Activated CD8-positive, alpha-beta T cell treated with anti-CD3 and anti-CD28 coated beads, Interleukin-2, amount 10 ng/mL, durations not matched to agents 7 days and 5 days (primary cell): ENCODE measurements at regions not wholly inside any gene's neighbourhood (a gene's known extent, or its start where the extent isn't known, plus 50 kb on each side); places are given as distances from the start of the nearest gene placed in this dataset.
"Not testable (repeated sequence)": the region's sequence is repeated elsewhere in the genome, so short reads cannot be mapped to it uniquely, and the experiment has no call there.

Source experiments
- ATAC-seq: fragments of 150-1000 bp; cut with Tn5 transposase; one replicate; pipeline ENCODE4 v1.10.0; 2021; ENCODE audit warnings: moderate library complexity
- CTCF ChIA-PET: fragments of 350-600 bp; sonication (Branson Sonifier 250); formaldehyde crosslinking; loops from one replicate; lab custom pipeline; 2021; ENCODE audit warnings: antibody characterized with exemption; lab: Charles Lee
- POLR2A ChIA-PET: fragments of 350-600 bp; sonication (Branson Sonifier 250); formaldehyde crosslinking; loops from one replicate; lab custom pipeline; 2021; ENCODE audit warnings: antibody characterized with exemption; lab: Charles Lee
- DNase-seq: peaks from one replicate; pipeline ENCODE4 v3.0.0-alpha.2; 2020
- H3K27ac Mint-ChIP-seq: one replicate; pipeline ENCODE4 v1.8.0; 2021; ENCODE audit warnings: mild to moderate bottlenecking, mixed read lengths
- H3K27me3 Mint-ChIP-seq: one replicate; pipeline ENCODE4 v1.8.0; 2021; ENCODE audit warnings: low read depth, mixed read lengths
- H3K36me3 Mint-ChIP-seq: one replicate; pipeline ENCODE4 v1.8.0; 2021; ENCODE audit warnings: low read depth, mixed read lengths
- H3K4me1 Mint-ChIP-seq: one replicate; pipeline ENCODE4 v1.8.0; 2021; ENCODE audit warnings: low read depth, mixed read lengths
- H3K4me3 Mint-ChIP-seq: one replicate; pipeline ENCODE4 v1.8.0; 2021; ENCODE audit warnings: mild to moderate bottlenecking, mixed read lengths
- H3K9me3 Mint-ChIP-seq: one replicate; pipeline ENCODE4 v1.8.0; 2022; ENCODE audit warnings: mixed read lengths; ENCODE audit not compliant: insufficient read depth

DNA sequence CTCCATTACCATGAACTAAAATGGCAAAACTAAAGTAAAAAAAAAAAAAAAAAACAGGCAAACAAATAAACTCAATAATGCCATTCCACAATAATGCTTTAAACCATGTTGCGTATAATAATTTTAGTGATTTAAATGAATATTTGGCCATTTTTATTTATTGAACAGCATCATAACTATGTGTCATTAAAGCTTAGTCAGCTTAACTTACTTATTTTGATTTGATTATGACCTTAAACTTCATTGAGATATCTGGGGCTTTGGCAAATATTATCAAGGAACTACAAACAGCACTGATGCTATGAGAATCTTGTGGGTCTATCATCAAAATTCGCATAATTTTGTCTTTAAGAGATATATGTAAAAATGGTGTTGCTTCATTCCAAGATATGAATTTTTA is 1610.3 kb upstream of the NUDT12 start:
- ATAC-seq, result no peak
- DNase-seq, result no peak
- Mint-ChIP-seq H3K4me3 (no peak overlapping the region), H3K27me3 (no peaks in the 10 kb centered on the region), H3K36me3 (no peaks in the 10 kb centered on the region), H3K9me3 (peaks cover 9% of the 10 kb centered on the region), H3K27ac (no peak overlapping the region), H3K4me1 (no peaks in the 10 kb centered on the region)
- POLR2A ChIA-PET, result no interaction called here
- CTCF ChIA-PET, result no interaction called here

DNA sequence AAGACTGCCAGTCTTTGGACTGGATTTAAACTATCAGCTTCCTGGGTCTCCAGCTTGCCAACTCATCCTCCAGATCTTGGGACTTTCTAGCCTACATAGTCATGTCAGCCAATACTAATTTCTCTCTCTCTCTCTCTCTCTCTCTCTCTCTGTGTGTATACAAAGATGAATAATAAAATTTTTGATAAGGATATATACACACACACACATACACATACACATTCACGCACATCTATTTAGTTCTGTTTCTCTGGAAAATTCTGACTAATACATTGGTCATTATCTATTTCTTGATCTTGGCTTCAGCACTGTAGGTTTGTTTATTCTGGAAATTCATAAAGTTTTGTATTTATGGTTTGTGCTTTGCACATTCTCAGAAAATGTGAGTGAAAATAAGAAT is 1606.2 kb upstream of the NUDT12 start:
- Mint-ChIP-seq H3K27ac (no peak overlapping the region), H3K4me3 (no peak overlapping the region), H3K9me3 (peaks cover 17% of the 10 kb centered on the region), H3K4me1 (no peaks in the 10 kb centered on the region), H3K36me3 (no peaks in the 10 kb centered on the region), H3K27me3 (no peaks in the 10 kb centered on the region)
- ChIA-PET CTCF (no interaction called here), POLR2A (no interaction called here)
- DNase-seq (no peak), ATAC-seq (no peak)

DNA sequence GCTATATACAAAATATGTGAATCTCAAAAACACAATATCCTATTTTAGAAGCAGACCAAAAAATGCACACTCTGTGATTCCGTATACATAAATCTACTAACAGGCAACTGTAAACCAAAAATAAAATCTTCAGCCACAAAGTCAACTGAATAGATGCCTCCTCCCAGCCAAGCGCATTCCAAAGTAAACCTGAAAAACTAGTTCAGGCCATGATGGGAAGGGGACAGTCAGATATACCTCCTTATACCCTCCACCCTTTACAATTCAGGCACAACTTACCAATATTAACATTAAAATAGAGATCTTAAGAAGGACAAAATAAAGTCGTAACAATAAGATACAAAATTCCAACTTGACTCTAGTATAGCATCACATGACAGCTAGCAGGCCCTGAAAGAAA is 1604.5 kb upstream of the NUDT12 start:
- no peaks in the 10 kb centered on the region for H3K27me3 Mint-ChIP-seq

DNA sequence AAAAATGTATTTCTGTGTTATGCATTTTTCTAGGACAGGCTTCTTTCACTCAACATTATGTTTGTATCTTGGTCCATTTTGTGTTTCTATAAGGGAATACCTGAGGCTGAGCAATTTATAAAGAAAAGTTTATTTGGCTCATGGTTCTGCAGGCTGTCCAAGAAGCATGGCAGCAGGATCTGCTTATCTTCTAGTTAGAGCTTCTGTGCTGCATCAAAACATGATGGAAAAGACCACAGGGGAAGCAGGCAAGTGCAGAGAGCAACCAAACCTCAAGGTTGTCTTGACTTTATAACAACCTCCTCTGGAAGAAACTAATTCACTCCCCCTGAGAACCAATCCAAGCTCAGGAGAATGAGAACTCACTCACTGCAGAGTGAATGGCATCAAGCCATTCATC is 1601.0 kb upstream of the NUDT12 start:
- CTCF ChIA-PET, result no interaction called here
- Mint-ChIP-seq H3K27me3 (no peaks in the 10 kb centered on the region), H3K27ac (no peak overlapping the region), H3K4me3 (no peak overlapping the region), H3K9me3 (peaks cover 22% of the 10 kb centered on the region), H3K36me3 (no peaks in the 10 kb centered on the region), H3K4me1 (no peaks in the 10 kb centered on the region)
- DNase-seq (no peak), ATAC-seq (no peak)
- POLR2A ChIA-PET, result no interaction called here

More for the DNA sequence above, 1604.5 kb upstream of the NUDT12 start:
- peaks cover 21% of the 10 kb centered on the region for H3K9me3 Mint-ChIP-seq
- CTCF ChIA-PET, result no interaction called here
- no peak overlapping the region for H3K4me3 Mint-ChIP-seq
- POLR2A ChIA-PET, result no interaction called here
- ATAC-seq (no peak), DNase-seq (no peak)
- H3K4me1 Mint-ChIP-seq, result no peaks in the 10 kb centered on the region
- no peak overlapping the region for H3K27ac Mint-ChIP-seq
- H3K36me3 Mint-ChIP-seq, result no peaks in the 10 kb centered on the region

DNA sequence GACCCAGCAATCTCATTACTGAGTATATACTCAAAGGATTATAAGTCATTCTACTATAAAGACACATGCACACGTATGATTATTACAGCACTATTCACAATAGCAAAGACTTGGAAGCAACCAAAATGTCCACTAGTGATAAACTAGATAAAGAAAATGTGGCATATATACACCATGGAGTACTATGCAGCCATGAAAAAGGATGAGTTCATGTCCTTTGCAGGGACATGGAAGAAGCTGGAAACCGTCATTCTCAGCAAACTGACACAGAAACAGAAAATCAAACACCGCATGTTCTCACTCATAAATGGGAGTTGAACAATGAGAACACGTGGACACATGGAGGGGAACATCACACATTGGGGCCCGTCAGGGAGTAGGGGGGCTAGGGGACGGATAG is 1600.0 kb upstream of the NUDT12 start:
- ATAC-seq, H3K27ac Mint-ChIP-seq, H3K4me3 Mint-ChIP-seq, DNase-seq, POLR2A ChIA-PET, CTCF ChIA-PET, H3K27me3 Mint-ChIP-seq, H3K4me1 Mint-ChIP-seq, H3K36me3 Mint-ChIP-seq: not testable (repeated sequence)
- peaks cover 22% of the 10 kb centered on the region for H3K9me3 Mint-ChIP-seq

DNA sequence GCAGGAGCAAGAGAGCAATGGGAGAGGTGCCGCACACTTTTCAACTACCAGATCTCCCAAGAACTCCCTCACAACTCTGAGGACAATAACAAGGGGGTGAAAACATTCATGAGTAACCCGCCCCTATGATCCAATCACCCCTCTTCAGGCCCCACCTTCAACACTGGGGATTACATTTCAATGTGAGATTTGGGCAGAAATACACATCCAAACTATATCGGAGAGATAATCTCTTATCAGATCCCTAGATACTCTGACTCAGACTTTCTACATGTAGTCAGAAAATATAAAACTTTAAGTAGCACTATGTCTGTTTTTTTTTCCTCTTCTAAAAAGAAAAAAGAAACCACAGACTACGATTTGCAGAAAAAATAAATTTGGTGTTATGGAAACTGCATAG is 1595.9 kb upstream of the NUDT12 start:
- CTCF ChIA-PET, result no interaction called here
- ATAC-seq (no peak), DNase-seq (no peak)
- Mint-ChIP-seq H3K9me3 (peaks cover 30% of the 10 kb centered on the region), H3K27ac (no peak overlapping the region), H3K4me1 (no peaks in the 10 kb centered on the region), H3K36me3 (no peaks in the 10 kb centered on the region), H3K27me3 (no peaks in the 10 kb centered on the region), H3K4me3 (no peak overlapping the region)
- POLR2A ChIA-PET, result no interaction called here

DNA sequence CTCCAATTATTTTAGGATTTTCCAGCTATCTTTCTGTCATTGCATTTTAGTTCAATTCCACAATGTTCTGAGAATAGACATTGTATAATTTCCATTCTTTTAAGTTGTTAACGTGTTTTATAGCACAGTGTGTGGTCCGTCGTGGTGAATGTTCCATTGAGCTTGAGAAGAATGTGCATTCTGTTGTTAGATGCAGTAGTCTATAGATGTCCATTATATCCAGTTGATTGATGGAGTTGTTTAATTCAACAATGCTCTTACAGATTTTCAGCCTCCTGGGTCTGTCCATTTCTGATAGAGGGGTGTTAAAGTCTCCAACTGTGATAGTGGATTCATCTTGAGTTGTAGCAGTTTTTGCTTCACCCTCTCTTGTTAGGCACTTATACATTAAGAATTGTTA is 1587.7 kb upstream of the NUDT12 start:
- Mint-ChIP-seq H3K9me3 (peaks cover 25% of the 10 kb centered on the region), H3K27me3 (no peaks in the 10 kb centered on the region), H3K4me3 (no peak overlapping the region), H3K4me1 (no peaks in the 10 kb centered on the region), H3K36me3 (no peaks in the 10 kb centered on the region), H3K27ac (no peak overlapping the region)
- DNase-seq (no peak), ATAC-seq (no peak)
- POLR2A ChIA-PET, result no interaction called here
- CTCF ChIA-PET, result no interaction called here

DNA sequence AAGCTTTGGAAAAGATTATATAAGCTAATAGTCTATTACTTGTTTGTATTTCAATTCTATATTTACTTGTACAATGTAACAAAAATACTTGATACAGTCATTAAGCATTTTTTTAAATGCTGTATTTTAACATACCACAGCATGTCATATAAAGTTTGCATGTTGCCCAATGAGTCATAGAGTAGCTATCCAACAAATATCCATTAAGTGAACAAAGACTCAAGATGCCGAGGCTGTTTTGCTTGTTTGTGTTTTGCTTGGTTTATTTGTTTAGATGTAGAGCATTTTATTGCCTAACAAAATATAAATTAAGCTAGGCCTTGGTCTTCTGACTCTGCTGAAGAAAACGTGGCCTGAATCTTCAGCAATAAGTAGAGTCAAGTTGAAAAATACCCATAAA is 1584.3 kb upstream of the NUDT12 start:
- no peaks in the 10 kb centered on the region for H3K4me1 Mint-ChIP-seq
- DNase-seq (no peak), ATAC-seq (no peak)
- H3K4me3 Mint-ChIP-seq, result no peak overlapping the region
- H3K9me3 Mint-ChIP-seq, result peaks cover 4% of the 10 kb centered on the region
- no peaks in the 10 kb centered on the region for H3K27me3 Mint-ChIP-seq
- CTCF ChIA-PET, result no interaction called here
- POLR2A ChIA-PET, result no interaction called here
- H3K36me3 Mint-ChIP-seq, result no peaks in the 10 kb centered on the region
- no peak overlapping the region for H3K27ac Mint-ChIP-seq

DNA sequence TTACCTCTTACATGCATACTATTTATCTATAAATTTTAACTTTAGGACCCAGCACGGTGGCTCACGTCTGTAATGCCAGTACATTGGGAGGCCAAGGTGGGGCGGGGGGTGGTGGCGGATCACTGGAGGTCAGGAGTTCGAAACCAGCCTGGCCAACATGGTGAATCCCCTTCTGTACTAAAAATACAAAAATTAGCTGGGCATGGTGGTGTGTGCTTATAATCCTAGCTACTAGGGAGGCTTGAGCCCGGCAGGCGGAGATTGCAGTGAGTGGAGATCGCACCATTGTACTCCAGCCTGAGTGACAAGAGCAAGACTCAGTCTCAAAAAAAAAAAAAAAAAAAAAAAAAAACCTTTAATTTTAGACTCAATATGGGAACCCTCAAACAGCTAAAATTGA is 1582.6 kb upstream of the NUDT12 start:
- DNase-seq, result no peak
- H3K36me3 Mint-ChIP-seq, result no peaks in the 10 kb centered on the region
- H3K27me3 Mint-ChIP-seq, result no peaks in the 10 kb centered on the region
- no peaks in the 10 kb centered on the region for H3K4me1 Mint-ChIP-seq
- ATAC-seq, result no peak
- H3K4me3 Mint-ChIP-seq, result no peak overlapping the region
- CTCF ChIA-PET, result no interaction called here
- H3K9me3 Mint-ChIP-seq, result no peaks in the 10 kb centered on the region
- H3K27ac Mint-ChIP-seq, result no peak overlapping the region
- POLR2A ChIA-PET, result no interaction called here

DNA sequence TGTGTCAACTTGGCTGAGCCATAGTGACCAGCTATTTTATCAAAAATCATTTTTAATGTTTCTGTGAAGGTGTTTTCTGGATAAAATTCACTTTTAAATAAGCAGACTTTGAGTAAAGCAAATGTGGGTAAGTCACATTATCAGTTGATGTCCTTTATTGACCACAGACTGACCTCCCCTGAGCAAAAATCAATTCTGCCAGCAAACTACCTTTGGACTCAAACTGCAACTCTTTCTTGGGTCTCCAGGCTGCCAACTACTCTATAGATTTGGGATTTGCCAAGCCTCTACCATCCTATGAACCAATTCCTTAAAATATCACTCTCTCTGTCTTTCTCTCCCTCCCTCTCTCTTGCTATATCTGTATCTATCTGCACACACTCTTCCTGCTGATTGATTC is 1571.7 kb upstream of the NUDT12 start:
- DNase-seq (no peak), ATAC-seq (no peak)
- Mint-ChIP-seq H3K4me3 (no peak overlapping the region), H3K9me3 (peaks cover 24% of the 10 kb centered on the region), H3K36me3 (no peaks in the 10 kb centered on the region), H3K27me3 (no peaks in the 10 kb centered on the region), H3K27ac (no peak overlapping the region), H3K4me1 (no peaks in the 10 kb centered on the region)
- POLR2A ChIA-PET, result interaction anchor here (0.7 kb wide), 1 partner anchor 77 kb away, joined by 3 read pairs; no protein-coding TSS in a partner anchor
- CTCF ChIA-PET, result no interaction called here

DNA sequence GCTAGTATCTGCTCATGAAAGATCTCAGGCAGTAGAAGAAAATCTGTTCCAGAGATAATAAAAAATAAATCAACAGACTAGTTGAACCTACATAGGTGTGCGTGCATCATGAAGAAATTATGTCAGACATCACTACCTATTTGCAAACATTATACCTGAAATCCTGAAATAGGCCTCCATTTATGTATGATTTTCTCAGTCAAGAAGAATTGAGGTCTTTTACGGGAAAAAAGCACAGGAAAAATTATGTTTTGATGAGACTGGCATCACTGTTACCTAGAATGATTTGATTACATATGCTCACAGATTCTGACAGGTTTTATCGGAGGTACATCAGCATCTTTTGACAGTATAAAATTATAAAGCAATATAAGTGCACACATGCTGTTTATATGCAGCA is 1570.5 kb upstream of the NUDT12 start:
- H3K9me3 Mint-ChIP-seq, result peaks cover 21% of the 10 kb centered on the region
- no peaks in the 10 kb centered on the region for H3K4me1 Mint-ChIP-seq
- ATAC-seq (no peak), DNase-seq (no peak)
- H3K4me3 Mint-ChIP-seq, result no peak overlapping the region
- ChIA-PET POLR2A (no interaction called here), CTCF (no interaction called here)
- no peaks in the 10 kb centered on the region for H3K36me3 Mint-ChIP-seq
- H3K27me3 Mint-ChIP-seq, result no peaks in the 10 kb centered on the region
- no peak overlapping the region for H3K27ac Mint-ChIP-seq

DNA sequence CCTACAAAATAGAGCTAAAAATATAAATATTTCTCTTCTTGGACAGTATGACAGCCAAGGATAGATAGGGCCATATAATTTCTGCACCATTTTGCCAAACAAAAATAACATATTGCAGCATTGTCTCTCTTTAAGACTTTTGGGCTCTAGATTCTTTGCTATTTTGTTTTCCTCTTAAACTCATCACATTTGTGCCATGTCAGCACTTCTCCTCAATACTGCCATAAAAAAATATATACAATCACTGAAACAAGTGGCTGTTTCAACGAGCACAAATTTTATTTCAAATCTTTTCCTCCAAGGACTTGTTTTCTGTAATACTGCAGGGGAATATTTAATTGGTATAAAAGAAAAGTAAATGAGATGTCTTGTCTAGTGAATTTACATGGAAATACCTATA is 1570.0 kb upstream of the NUDT12 start:
- no peak overlapping the region for H3K4me3 Mint-ChIP-seq
- H3K27ac Mint-ChIP-seq, result no peak overlapping the region
- peaks cover 21% of the 10 kb centered on the region for H3K9me3 Mint-ChIP-seq
- ATAC-seq (no peak), DNase-seq (no peak)
- H3K27me3 Mint-ChIP-seq, result no peaks in the 10 kb centered on the region
- CTCF ChIA-PET, result no interaction called here
- H3K36me3 Mint-ChIP-seq, result no peaks in the 10 kb centered on the region
- H3K4me1 Mint-ChIP-seq, result no peaks in the 10 kb centered on the region
- POLR2A ChIA-PET, result no interaction called here

DNA sequence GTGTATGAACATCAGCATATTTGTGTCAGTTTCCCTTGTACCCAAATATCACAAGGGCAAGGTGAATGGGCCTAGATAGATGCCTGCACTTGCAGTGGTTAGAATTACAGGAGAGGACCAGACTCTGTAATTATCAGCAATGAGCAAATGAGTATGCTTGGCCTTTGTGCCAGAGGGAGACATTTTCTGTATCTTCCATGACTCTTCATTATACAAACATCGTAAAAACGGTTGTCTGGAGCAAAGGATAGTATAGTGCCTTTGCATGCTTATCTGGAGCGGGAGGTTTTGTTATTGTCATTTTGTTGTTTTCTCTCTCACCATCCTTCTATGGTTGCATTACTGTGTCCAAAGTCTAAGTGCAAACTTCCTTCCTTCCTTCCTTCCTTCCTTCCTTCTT is 1568.5 kb upstream of the NUDT12 start:
- Mint-ChIP-seq H3K4me3 (no peak overlapping the region), H3K4me1 (no peaks in the 10 kb centered on the region), H3K27me3 (no peaks in the 10 kb centered on the region), H3K36me3 (no peaks in the 10 kb centered on the region), H3K9me3 (peaks cover 12% of the 10 kb centered on the region), H3K27ac (no peak overlapping the region)
- CTCF ChIA-PET, result no interaction called here
- POLR2A ChIA-PET, result no interaction called here
- DNase-seq (no peak), ATAC-seq (no peak)
